ENCODE measurements at regions not wholly inside any gene's neighbourhood (a gene's known extent, or its start where the extent isn't known, plus 50 kb on each side); places are given as distances from the start of the nearest gene placed in this dataset.
A peak's percentile ranks its signal among the peaks of the same experiment; 100 is the strongest.

- DNase-seq (ENCODE audit: low read depth): peak; percentile 67
Measured at GRCh38 chr11:33557201-33557600, 143.4 kb downstream of the C11orf91 start.

DNA sequence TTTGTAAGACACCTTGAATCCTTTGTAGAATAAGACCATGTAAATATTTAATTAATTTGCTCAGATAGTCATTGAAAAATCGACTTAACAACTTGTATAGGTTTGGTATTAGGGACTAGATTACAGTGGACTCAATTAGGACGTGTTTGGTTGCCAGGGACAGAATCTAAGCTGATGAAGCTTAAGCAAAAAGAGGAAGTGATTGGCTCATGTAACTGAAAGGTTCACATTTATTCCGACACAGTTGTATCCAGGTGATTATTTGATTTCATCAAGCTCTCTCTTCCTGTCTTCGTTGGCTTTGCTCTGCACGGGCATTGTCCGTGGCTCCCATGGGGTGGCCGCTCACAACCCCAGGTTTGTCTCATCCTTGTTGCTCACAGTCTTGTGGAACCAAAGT, 146.4 kb downstream of the C11orf91 start:
- no peak for DNase-seq (ENCODE audit: low read depth)

- DNase-seq (ENCODE audit: low read depth): no peak
Measured at GRCh38 chr11:33553486-33553885, 147.1 kb downstream of the C11orf91 start.

DNA sequence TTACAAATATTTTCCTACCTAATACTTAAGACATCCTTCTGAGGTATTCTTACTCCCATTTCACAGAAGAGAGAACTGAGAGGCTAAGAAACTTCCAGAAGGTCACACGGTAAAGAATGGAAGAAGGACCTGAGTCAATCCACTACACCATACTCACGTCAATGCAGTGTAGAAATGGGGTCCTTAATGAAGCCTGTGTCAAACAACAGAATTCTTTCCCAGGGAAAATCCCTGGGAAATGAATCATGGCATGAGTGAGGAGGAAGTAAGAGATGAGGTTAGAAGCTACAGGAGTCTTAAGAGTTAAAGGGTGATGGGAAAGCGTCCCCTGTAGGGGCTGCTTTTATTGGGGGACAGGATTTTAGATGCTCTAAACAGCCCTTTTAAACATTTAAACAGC, 147.9 kb downstream of the C11orf91 start:
- DNase-seq (ENCODE audit: low read depth): no peak

GRCh38 chr11:33551051-33551450, 149.6 kb downstream of the C11orf91 start:
- no peak for DNase-seq (ENCODE audit: low read depth)

DNA sequence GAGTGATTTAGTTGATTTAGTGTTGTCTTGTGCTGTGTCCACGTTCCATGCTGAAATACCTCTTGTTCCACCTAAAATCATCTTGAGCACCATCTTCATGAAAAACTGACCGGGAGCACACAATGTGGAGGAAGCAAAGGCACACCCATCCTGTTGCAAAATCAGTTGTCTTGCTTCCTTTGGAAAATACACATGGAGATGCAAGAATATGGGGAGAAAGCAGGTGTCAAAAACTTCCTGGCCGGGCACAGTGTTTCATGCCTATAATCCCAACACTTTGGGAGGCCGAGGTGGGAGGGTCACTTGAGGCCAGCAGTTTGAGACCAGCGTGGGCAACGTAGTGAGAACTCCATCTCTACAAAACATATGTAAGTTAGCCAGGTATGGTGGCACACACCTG, 151.1 kb downstream of the C11orf91 start:
- no peak for DNase-seq (ENCODE audit: low read depth)

DNA sequence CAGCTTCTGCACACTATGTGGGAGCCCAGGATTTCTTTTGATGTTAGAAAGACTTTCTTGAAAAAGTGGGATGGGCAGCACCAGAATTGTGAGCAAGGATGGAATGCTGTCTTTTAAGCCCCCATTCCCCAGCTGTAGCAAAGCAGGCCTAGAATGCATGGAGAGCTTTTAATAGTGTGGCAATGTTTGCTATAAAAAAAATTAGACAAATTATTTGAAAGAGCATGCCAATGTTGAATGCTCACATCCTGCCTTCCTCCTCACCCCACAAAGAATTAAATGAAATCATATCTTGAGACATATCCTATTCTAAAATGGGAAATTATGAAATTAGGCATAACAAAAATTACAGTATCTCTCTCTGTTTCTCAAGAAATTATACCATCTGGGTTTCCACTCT, 154.7 kb downstream of the C11orf91 start:
- DNase-seq (ENCODE audit: low read depth): no peak

DNA sequence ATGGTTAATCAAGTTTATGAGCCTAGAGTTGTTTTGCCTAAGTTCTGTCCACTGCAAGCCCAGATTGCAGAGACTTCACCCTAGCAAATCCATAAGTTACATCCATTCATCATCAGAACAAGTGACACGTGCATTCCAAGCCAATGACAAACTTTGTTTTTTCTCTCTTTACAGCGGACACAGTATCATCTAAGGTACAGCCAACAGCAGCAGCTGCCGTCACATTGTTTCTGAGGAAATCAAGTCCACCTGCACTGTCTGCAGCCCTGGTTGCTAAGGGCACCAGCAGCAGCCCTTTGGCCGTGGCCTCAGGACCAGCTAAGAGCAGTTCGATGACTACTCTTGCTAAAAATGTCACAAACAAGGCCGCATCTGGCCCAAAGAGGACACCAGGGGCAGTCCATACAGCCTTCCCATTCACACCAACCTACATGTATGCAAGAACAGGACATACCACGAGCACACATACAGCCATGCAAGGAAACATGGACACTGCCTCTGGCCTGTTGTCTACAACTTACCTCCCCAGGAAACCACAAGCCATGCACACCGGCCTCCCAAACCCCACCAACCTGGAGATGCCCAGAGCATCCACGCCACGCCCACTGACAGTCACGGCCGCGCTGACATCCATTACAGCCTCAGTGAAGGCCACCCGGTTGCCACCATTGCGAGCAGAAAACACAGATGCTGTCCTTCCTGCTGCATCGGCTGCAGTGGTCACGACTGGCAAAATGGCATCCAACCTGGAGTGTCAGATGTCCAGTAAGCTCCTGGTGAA, 155.8 kb downstream of the C11orf91 start:
- DNase-seq (ENCODE audit: low read depth): no peak

GRCh38 chr11:33543823-33544222, 156.8 kb downstream of the C11orf91 start:
- DNase-seq (ENCODE audit: low read depth): no peak

- no peak for DNase-seq (ENCODE audit: low read depth)
Measured at GRCh38 chr11:33542921-33543320, 157.7 kb downstream of the C11orf91 start.

- DNase-seq (ENCODE audit: low read depth): no peak
Measured at GRCh38 chr11:33540946-33541915, 159.4 kb downstream of the C11orf91 start.

DNA sequence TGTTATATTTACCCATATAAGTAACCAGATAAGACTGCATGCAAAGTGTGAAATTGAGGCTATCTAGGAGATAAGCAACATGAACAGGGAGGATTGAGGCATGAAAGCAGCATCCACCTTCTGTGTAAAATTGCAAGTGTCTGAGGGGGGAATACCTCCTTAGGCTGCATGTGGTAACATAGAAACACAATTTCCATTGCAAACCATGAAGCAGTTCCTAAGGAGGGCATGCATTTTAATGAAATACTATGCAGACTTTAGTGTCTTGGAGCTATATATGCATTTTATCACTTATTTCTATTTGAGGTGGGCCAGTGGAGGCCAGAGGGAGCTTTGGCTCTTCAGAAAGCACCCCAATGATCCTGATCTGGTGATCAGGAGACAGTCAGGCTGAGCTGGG, 160.2 kb downstream of the C11orf91 start:
- DNase-seq (ENCODE audit: low read depth): no peak

- no peak for DNase-seq (ENCODE audit: low read depth)
Measured at GRCh38 chr11:33539751-33540150, 160.9 kb downstream of the C11orf91 start.

- DNase-seq (ENCODE audit: low read depth): no peak
Measured at GRCh38 chr11:33538726-33539125, 161.9 kb downstream of the C11orf91 start.

GRCh38 chr11:33536178-33536577, 164.4 kb downstream of the C11orf91 start:
- no peak for DNase-seq (ENCODE audit: low read depth)

GRCh38 chr11:33534575-33534974, 166.1 kb downstream of the C11orf91 start:
- DNase-seq (ENCODE audit: low read depth): no peak

DNA sequence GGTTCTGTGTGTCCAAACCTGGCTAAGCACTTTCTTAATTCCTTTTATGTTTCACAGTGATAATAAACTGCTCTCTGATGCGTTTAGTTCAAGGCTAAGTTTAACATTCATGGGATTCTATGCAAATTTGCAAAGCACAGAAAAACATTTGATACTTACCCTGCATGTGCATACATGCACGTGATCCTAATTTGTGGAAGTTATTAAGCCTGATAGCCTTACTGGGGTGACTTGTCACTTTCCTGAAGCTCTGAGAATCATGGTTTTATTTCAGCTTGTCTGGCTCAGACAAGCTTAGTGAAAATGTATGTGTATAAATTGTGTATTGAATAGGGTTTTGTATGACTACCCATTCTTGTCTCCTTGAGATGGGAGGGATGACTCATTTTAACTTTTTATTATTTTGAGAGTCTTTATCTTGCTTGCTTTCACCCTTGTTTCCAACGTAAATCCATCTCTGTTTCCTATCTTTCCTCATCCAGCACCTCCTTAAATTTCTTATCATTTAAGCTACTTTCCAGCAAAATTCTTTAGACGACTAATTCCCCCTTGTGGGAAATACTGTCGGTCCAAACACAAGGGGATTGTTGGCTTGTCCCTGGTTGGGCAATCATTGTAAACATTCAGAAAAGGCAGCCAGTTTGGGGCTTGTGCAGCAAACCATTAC, 167.1 kb downstream of the C11orf91 start:
- no peak for DNase-seq (ENCODE audit: low read depth)

DNA sequence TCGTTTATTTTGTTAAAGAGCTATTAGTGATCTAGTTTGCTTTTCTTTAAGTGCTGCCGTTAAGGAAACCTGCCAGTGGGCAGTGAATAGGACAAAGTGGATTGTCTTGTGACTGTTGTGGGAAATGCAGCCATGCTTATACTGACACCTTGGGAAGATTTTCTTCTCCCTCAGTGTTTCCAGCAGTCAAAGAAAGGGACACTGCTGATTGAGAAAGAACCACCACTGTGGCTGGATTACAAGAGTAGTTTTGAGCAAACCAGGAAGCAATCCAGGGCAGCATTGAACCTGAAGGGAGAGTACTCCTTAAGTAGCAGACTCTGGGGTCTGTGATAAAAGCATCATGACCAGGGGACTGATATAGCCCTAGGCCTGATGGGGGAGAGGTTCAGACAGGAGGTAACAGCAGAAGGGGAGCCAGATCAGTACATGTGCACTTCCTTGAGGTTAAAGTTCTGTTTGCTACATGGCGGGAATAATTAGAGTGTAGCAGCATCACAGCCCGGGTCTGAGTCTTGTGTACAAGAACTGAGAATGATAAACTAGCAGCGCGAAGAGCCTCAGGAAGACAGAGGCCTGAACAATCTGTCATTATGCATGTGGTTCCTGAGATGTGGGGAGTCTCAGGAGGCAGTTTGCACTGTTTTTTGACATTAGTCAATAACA, 167.8 kb downstream of the C11orf91 start:
- no peak for DNase-seq (ENCODE audit: low read depth)

- DNase-seq (ENCODE audit: low read depth): no peak
Measured at GRCh38 chr11:33532257-33532656, 168.4 kb downstream of the C11orf91 start.

- no peak for DNase-seq (ENCODE audit: low read depth)
Measured at GRCh38 chr11:33531743-33532181, 168.9 kb downstream of the C11orf91 start.

DNA sequence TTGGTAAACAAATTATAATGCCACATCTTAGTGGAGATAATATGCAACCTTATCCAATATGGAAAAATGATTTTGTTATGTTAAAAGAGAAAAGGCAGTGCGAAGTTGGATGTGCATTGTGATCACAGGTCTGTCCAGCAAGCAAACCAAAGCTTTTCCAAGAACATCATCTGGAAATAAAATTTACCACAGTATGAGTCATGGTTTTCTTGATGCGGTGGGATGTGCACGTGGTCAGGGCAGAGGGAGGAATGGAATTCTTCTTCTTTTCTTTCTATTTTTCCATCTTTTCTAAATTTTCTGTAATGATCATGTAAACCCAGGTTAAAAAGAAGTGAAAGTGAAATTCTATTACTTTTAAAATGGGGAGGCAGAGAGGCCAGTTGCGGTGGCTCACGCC, 169.8 kb downstream of the C11orf91 start:
- no peak for DNase-seq (ENCODE audit: low read depth)

- DNase-seq (ENCODE audit: low read depth): no peak
Measured at GRCh38 chr11:33529461-33529860, 171.2 kb downstream of the C11orf91 start.
